HG03442 (cell line): ENCODE measurements at regions not wholly inside any gene's neighbourhood (a gene's known extent, or its start where the extent isn't known, plus 50 kb on each side); places are given as distances from the start of the nearest gene placed in this dataset.

Experiments used
- ATAC-seq: cut with Tn5 transposase; IDR thresholded peaks from one replicate; pipeline ENCODE4 v1.9.1; 2021; ENCODE audit warnings: mild to moderate bottlenecking, moderate library complexity; ENCODE audit not compliant: unreplicated experiment

DNA sequence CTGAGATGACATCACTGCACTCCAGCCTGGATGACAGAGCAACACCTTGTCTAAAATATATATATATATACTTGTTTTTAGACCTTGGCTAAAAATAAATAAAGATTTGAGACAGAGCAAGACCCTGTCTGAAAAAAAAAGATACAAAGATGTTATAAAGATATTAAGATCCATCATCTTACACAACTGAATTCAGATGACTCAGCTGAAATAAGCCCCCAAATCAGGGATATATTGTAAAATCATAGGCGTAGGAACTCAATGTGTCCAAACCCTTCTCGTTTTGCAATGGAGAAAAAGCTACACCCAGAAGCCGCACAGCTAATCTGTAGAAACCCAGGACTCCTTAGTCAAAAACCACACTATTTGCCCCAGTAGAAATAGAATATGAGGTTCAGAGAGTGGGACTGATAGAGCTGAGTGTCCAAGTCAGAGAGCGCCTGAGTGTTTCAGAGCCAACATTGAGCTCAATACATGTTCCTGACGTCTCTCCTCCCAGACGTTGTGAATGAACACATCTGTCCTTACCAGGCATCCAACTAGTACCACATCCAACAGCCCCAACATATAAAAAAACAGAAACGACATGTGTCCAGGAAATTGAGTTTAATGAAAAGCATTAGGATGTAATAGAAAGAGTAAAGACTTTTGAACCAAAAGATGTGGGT, 207.9 kb upstream of the BLID start:
- no peak for ATAC-seq

- no peak for ATAC-seq
These were observed 206.3 kb upstream of the BLID start for GRCh38 chr11:122322329-122322728.

DNA sequence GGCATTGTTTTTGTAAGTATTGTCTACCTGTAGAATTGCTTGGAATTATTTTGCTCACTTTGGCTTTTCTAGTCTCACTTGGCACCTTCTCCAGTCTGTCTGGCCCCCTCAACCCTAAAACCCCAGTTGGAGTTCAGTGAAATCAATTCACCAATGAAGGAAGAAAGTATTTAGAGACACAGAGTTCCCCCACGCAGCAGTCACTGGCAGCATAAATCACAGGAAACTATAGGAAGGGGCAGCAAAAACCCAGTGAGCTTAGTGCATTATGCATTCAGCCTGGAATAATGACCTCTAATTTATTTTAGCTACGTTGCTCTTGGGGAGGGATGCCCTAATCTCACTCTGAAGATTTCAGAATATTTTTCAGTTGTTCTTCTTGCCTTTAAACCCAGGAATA, 204.7 kb upstream of the BLID start:
- ATAC-seq: no peak

DNA sequence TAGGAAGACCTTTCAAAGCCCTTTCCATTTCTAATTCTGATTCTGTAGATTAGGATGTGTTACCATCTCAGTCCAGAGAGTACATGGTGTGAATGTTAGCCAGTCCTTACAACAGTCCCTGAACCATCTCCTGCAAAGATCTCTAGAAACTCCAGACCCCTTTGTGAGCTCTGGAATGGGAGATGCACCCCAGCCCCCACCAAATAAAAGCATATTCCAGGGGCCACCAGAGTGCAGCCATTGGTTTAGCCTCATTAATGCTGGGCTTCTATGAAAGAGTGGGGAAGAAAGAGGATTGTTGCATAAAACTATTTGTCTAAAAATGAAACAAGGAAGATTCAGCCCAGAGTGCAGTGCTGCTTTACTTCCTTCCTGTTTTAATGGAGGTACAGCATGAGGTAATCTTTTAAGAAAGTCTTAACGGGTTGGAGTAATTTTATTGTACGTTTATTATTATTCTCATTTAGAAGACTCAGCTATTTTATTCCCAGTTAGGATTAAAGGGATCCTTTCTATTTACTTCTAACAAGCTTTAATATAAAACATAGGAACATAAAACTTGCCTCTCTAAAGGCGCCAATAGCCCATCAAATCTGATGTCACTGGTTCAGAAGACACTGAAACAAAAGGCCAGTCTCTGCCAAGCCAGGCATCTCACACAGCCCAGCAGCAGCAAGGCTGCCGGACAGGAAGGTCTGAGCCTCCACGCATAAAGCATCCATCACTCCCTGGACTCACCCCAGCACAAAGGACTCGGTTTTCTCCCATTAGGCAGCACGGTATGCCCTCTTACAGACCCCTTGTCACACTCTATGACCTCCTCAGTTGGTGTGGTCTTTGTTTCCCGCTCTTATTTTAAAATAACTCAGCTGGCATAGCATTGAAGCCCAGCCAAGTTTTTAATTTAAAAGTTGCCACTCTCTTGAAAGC, 203.9 kb upstream of the BLID start:
- ATAC-seq: no peak

- ATAC-seq: no peak
These were observed 203.1 kb upstream of the BLID start for GRCh38 chr11:122319085-122319484.

- ATAC-seq: no peak
These were observed 201.3 kb upstream of the BLID start for GRCh38 chr11:122317305-122317704.

DNA sequence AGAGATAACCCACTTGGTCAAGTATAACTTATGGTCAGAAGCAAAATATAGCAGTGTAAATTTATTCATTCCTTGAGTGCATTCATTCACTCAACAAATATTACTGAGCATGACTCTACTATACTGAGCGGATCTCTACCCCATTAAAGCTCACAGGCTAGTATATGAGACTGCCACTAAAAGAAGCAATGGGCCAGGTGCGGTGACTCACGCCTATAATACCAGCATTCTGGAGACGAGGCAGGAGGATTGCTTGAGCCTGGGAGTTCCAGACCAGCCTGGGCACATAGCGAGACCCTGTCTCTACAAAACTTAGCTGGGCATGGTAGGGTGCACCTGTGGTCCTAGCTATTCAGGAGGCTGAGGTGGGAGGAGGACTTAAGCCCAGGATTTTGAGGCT, 197.6 kb upstream of the BLID start:
- no peak for ATAC-seq

- no peak for ATAC-seq
These were observed 195.3 kb upstream of the BLID start for GRCh38 chr11:122311216-122311755.

GRCh38 chr11:122310766-122311165, 194.8 kb upstream of the BLID start:
- ATAC-seq: no peak

- no peak for ATAC-seq
These were observed 193.4 kb upstream of the BLID start for GRCh38 chr11:122309262-122309925.

DNA sequence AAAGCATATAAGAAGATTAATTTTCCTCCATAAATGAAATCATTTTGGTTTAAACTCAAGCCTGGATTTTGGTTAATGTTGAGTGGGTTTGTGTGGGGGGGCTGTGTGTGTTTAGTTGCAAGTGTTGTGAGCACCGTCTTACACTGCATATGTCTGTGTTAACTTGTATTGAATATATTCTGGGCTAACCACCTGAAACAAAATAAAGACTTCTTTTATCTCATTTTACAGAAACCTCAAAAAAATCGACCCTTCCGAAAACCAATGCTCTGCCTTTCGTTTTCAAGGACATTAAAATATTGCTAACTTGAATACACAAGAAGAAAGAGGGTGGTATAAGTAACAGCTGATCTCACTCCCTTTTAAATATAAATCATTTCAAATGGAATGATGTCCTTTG, 192.2 kb upstream of the BLID start:
- no peak for ATAC-seq

DNA sequence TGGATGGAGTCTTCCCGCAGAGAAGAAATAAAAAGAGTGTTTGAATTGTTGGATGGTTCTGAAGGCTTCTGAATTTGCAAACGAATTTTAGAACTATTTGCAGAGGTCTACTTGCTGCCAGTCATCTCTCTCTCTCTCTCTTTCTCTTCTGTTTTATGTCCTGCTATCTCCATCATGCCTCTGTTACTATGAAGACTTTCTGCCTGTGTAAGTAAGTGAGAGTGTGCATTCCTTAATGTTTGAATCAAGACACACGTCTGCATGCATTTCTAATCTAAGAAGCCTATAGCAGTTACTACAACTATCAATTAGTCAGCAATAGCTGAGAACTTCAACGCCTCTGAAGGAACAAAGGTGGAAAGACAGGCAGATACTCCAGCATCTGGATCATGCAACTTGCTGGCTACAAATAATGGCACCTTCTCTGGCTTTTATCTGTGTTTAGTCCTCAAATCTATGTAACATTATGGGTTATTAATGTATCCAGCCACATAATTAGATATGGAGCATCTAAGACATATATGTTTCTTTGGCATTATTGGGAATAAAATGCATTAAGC, 191.5 kb upstream of the BLID start:
- ATAC-seq: no peak

DNA sequence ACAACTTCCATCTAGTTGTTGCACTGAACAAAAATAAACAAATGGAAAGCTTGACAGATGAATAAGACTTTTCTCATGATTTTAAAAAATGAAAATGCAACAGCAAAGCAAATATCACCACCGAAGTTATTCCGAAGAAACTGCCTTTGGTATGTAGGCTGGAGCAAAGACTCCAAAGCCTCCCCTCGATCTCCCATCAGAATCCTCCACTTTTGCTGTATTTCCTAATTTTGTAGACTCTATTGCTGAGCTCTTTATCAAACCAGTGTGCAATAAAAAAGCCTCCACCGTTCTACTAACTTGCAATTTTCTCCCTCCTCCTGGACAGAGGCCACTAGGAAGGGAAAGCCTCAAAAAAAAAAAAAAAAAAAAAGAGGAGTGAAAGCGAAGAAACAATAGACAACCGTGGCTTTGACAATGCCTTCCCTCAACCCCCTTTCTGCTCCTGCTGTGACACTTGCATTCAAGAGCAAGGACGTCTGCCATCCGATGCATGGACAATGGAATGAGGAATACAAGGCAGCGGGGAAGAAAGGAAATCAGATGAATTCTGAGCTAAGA, 190.9 kb upstream of the BLID start:
- no peak for ATAC-seq

DNA sequence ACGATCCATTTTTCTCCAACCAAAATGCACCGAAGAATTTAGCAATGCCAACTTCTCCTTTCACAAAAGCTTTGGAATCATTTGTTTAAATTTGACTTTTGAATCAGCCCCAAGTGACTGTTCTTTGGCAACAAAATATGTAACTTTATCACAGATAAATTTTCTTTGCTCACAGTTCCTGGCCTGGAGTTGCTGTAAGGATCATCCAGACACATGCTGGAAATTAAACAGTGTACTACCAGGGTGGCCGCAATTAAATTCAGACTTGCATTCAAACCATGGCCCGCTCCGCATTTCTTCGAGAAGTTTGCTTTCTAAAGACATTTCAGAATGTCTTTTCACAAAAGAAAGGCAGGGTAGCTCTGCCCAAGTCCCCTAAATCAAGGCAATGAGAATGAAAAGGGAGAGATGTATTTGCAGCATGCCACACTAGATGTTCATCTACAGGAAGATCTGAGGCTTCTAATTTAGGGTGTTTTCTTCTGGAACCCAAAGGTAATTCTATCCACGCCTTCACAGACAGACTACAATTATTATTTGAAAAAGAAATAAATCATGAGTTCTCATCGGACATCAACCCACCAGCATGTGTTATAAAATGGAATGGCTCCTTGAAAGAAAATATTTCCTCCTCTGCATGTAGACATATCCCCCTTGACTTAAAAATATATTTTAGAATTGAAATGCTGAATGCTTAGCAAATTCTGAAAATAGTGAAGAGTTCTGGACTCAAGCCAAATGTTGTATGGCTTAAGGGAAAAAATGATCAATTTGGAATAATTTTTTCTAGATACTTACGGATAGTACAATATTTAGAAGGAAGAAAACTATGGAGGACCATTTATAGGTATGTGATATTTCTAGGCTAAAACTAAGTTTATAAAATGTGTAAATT, 189.7 kb upstream of the BLID start:
- ATAC-seq: no peak

DNA sequence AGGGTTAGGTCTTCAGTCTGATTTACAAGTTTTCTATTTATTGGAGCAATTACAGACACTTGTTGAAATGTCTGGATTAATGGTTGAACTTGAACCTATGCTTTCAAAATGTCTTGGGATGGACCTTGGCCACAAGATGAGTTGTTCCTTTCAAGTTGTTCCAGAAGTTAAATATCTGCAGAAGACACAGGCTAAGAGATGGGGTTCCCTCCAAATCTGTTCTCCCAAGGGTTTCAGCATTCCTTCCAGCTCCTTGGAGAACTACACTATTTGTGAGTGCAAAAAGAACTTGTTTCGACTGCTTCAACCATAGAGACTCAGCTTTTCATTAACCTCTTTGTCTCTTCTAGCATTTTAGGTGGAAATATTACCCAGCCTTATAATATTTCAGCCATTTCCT, 189.0 kb upstream of the BLID start:
- no peak for ATAC-seq

DNA sequence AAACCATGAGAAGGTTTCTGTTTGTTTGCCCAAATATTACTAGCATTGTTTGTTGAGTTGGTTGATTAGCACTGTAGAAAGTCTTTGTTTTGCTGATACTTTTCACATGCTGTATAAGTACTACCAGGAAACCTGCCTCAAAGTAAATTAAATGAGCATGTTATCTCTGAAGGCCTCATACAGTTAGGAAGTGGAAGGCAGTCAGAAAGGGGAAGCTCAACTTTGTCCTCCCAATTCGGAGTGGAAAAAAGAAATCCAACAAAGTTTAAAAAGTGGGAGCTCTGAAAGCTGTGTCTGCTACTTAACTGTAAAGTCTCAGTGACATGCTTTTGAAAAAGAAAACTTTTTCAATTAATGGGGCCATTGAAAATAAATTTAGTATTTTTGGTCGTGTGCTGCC, 188.3 kb upstream of the BLID start:
- no peak for ATAC-seq

DNA sequence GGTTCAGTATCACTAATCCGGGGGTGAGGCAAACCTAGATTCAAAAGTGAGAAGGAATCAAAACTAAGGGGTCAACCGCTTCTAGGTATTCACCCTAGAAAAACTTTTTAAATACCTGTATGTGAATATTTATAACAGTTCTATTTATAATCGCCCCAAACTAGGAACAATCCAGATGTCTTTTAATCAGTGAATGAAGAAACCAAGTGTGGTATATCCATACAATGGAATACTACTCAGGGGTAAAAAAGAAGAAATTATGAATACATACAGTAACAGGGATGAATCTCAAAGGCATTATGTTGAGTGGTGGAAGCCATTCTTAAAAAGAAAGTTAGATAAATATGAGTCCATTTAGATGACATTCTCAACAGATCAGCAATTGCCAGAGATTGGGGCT, 178.0 kb upstream of the BLID start:
- ATAC-seq: no peak

- no peak for ATAC-seq
These were observed 177.4 kb upstream of the BLID start for GRCh38 chr11:122293296-122294023.

GRCh38 chr11:122287401-122287800, 171.4 kb upstream of the BLID start:
- ATAC-seq: no peak
